Liver (tissue), 3 donors: ENCODE measurements at regions not wholly inside any gene's neighbourhood (a gene's known extent, or its start where the extent isn't known, plus 50 kb on each side); places are given as distances from the start of the nearest gene placed in this dataset.

ENCODE experiments used
- CTCF ChIP-seq: fragments of 150-350 bp; IDR thresholded peaks from 2 replicates; pipeline ENCODE4 v1.5.1; 2017; ENCODE audit warnings: improper control_type of control experiment, low read depth, low read length; ENCODE audit not compliant: missing input control
- JUND ChIP-seq, 2 donors: IDR thresholded peaks; 2 replicates each; pipeline ENCODE4 v1.6.1; 2016; ENCODE audit warnings: antibody characterized with exemption in 2 of 2
- REST ChIP-seq: IDR thresholded peaks from 2 replicates; pipeline ENCODE4 v1.6.1; 2016; ENCODE audit warnings: antibody characterized with exemption, mild to moderate bottlenecking
- donor health status: healthy.
- donor health status: healthy.

- TF ChIP-seq CTCF (no peak), JUND (IDR thresholded peaks at IDR 0.05) (no peak), REST (no peak)
Measured at GRCh38 chr4:17020901-17021300, 122.5 kb upstream of the LDB2 start.
